Retinal pigment epithelial cell (primary cell): ENCODE measurements at regions not wholly inside any gene's neighbourhood (a gene's known extent, or its start where the extent isn't known, plus 50 kb on each side); places are given as distances from the start of the nearest gene placed in this dataset.
A peak's percentile ranks its signal among the peaks of the same experiment; 100 is the strongest.

Experiments
- DNase-seq: peaks from one replicate; pipeline ENCODE4 v3.0.0-alpha.2; 2010; ENCODE audit warnings: low read depth
- H3K4me3 ChIP-seq: 2 replicates; pipeline ENCODE4 v1.5.1; 2011; ENCODE audit warnings: mild to moderate bottlenecking, low read length, control low read depth, moderate library complexity
- CTCF ChIP-seq: conservative IDR thresholded peaks from 2 replicates; pipeline ENCODE4 v1.5.1; 2011; ENCODE audit warnings: low read depth, low read length, control low read depth, inconsistent platforms

- TF ChIP-seq CTCF: no peak
- H3K4me3 ChIP-seq: no peak overlapping the region
Measured at GRCh38 chr4:156158747-156159146, 205.1 kb upstream of the CTSO start.

GRCh38 chr4:156154978-156155377 lies 201.3 kb upstream of the CTSO start:
- no peak overlapping the region for H3K4me3 ChIP-seq
- no peak for DNase-seq
- peak; percentile 32 for TF ChIP-seq CTCF

More at GRCh38 chr4:156158747-156159146, 205.1 kb upstream of the CTSO start:
- DNase-seq: no peak

GRCh38 chr4:156146571-156146970 lies 192.9 kb upstream of the CTSO start:
- TF ChIP-seq CTCF: no peak
- DNase-seq: no peak
- no peak overlapping the region for H3K4me3 ChIP-seq

GRCh38 chr4:156144961-156145360 lies 191.3 kb upstream of the CTSO start:
- DNase-seq: no peak
- no peak overlapping the region for H3K4me3 ChIP-seq
- no peak for TF ChIP-seq CTCF

- no peak for TF ChIP-seq CTCF
- peak; percentile 88 for DNase-seq
Measured at GRCh38 chr4:156138781-156139280, 185.2 kb upstream of the CTSO start.

GRCh38 chr4:156137679-156138473 lies 184.2 kb upstream of the CTSO start:
- TF ChIP-seq CTCF: no peak

More at GRCh38 chr4:156138781-156139280, 185.2 kb upstream of the CTSO start:
- H3K4me3 ChIP-seq: no peak overlapping the region

GRCh38 chr4:156132196-156132595 lies 178.5 kb upstream of the CTSO start:
- no peak for DNase-seq
- TF ChIP-seq CTCF: no peak

More at GRCh38 chr4:156137679-156138473, 184.2 kb upstream of the CTSO start:
- peak; percentile 74 for DNase-seq
- H3K4me3 ChIP-seq: no peak overlapping the region

More at GRCh38 chr4:156132196-156132595, 178.5 kb upstream of the CTSO start:
- H3K4me3 ChIP-seq: no peak overlapping the region
